Peyer's patch (tissue), 4 donors: ENCODE measurements at regions not wholly inside any gene's neighbourhood (a gene's known extent, or its start where the extent isn't known, plus 50 kb on each side); places are given as distances from the start of the nearest gene placed in this dataset.

ENCODE experiments used
- DNase-seq, 3 donors: peaks; one replicate each; pipeline ENCODE4 v3.0.0-alpha.2; 2017 to 2019
- H3K27ac ChIP-seq, 4 donors: fragments of 200-600 bp; sonication (generic); one replicate each; pipeline ENCODE4 v1.5.1; 2016 to 2019
- H3K27me3 ChIP-seq, 2 donors: fragments of 200-600 bp; sonication (generic); one replicate each; pipeline ENCODE4 v1.5.1; 2019
- H3K36me3 ChIP-seq, 3 donors: fragments of 200-600 bp; sonication (generic); one replicate each; pipeline ENCODE4 v1.5.1; 2016 to 2019
- H3K4me1 ChIP-seq, 4 donors: fragments of 200-600 bp; sonication (generic); one replicate each; pipeline ENCODE4 v1.5.1; 2016 to 2019
- H3K4me3 ChIP-seq, 4 donors: fragments of 200-600 bp; sonication (generic); 1 replicate in 3 of 4; 2 replicates in 1 of 4; pipeline ENCODE4 v1.5.1; 2016 to 2019; ENCODE audit warnings: mild to moderate bottlenecking in 1 of 4
- H3K9me3 ChIP-seq, 4 donors: fragments of 200-600 bp; sonication (generic); one replicate each; pipeline ENCODE4 v1.5.1; 2016 to 2019; ENCODE audit warnings: mild to moderate bottlenecking in 1 of 4
- POLR2A ChIP-seq, 2 donors: fragments of 450-650 bp; IDR thresholded peaks; one replicate each; pipeline ENCODE4 v1.5.1; 2017; ENCODE audit warnings: antibody characterized with exemption in 2 of 2, mild to moderate bottlenecking in 2 of 2, moderate library complexity in 2 of 2
- TF ChIP-seq, protein P1 (sequence below), 6 experiments: fragments of 450-650 bp in 4 of 6; fragments of 200-600 bp in 2 of 6; sonication (generic) in 1 of 6; IDR thresholded peaks; one replicate each; pipeline ENCODE4 v1.5.1; 2017 to 2019; ENCODE audit warnings: antibody characterized with exemption in 6 of 6, mild to moderate bottlenecking in 3 of 6, moderate library complexity in 1 of 6

DNA sequence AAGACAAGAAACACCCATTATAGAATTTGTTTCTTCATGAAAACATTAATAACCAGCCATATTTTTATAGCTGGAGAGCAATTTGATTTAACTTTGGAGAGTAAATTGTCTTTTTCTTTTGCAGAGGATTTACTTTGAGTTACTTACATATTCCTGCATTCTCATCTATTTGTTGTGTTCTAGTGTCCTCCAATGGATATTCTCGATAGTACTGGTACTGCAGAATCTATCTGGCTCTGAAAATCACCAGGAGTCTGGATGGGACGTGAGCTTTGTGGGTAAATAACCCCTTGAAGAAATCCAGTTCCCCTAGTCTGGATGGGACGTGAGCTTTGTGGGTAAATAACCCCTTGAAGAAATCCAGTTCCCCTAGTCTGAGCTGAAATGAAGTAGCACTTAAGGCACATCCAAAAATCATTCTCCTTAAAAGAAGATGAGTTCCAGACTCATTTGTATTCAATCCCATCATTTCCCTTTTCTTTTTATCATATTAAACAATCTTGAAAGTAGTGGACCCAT, 294.1 kb upstream of the UBE2E2 start:
- TF ChIP-seq, protein P1, sequence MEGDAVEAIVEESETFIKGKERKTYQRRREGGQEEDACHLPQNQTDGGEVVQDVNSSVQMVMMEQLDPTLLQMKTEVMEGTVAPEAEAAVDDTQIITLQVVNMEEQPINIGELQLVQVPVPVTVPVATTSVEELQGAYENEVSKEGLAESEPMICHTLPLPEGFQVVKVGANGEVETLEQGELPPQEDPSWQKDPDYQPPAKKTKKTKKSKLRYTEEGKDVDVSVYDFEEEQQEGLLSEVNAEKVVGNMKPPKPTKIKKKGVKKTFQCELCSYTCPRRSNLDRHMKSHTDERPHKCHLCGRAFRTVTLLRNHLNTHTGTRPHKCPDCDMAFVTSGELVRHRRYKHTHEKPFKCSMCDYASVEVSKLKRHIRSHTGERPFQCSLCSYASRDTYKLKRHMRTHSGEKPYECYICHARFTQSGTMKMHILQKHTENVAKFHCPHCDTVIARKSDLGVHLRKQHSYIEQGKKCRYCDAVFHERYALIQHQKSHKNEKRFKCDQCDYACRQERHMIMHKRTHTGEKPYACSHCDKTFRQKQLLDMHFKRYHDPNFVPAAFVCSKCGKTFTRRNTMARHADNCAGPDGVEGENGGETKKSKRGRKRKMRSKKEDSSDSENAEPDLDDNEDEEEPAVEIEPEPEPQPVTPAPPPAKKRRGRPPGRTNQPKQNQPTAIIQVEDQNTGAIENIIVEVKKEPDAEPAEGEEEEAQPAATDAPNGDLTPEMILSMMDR (IDR thresholded peaks at IDR 0.05): no peak
- TF ChIP-seq POLR2A (IDR thresholded peaks at IDR 0.05): no peak
- no peaks in the 10 kb centered on the region for H3K4me1 ChIP-seq
- no peak overlapping the region for H3K4me3 ChIP-seq
- H3K27me3 ChIP-seq: no peaks in the 10 kb centered on the region
- H3K27ac ChIP-seq: no peak overlapping the region
- H3K9me3 ChIP-seq: no peaks in the 10 kb centered on the region
- DNase-seq: no peak
- H3K36me3 ChIP-seq: no peaks in the 10 kb centered on the region

DNA sequence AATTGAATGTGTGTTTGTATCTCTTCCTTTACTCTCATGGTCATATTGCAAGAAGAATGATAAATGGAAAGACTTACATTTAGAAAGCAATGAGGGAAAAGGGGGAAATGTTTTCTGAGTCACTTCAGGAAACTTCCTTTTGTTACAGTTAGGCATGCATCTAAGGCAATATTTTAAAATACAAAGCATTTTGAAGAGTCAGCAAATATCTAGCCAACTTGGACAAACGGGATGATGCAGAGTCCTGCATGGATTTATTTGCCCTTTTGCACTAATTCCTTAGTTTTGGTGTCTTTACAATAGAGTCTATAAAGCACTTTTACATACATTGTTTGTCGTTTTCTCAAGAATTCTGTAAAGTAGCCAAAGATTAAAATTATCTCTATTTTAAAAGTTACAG, 286.2 kb upstream of the UBE2E2 start:
- H3K36me3 ChIP-seq: no peaks in the 10 kb centered on the region
- no peaks in the 10 kb centered on the region for H3K4me1 ChIP-seq
- no peaks in the 10 kb centered on the region for H3K9me3 ChIP-seq
- no peak overlapping the region for H3K4me3 ChIP-seq
- no peak overlapping the region for H3K27ac ChIP-seq
- DNase-seq: no peak
- H3K27me3 ChIP-seq: no peaks in the 10 kb centered on the region
- TF ChIP-seq, protein P1 (IDR thresholded peaks at IDR 0.05): no peak
- no peak for TF ChIP-seq POLR2A (IDR thresholded peaks at IDR 0.05)

DNA sequence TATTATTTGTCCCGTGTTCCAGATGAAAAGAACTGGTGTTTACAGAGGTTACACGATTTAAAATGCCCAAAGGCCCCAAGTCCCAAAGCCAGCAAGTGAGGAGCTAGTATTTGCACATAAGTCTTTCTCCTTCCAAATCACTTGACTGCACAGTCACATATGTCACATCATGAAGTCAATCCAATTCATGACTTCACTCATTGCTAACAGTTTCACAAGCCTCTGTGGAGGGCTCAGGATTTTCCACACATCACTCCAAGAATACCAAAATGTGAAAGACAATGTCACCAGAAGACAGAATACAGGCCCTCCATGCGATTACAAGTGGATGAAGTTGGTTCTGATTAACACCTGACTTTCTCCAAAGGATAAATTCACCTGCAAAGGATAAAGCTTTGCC, 283.1 kb upstream of the UBE2E2 start:
- Histone ChIP-seq H3K27ac (no peak overlapping the region), H3K4me3 (no peak overlapping the region), H3K9me3 (no peaks in the 10 kb centered on the region), H3K36me3 (no peaks in the 10 kb centered on the region), H3K27me3 (no peaks in the 10 kb centered on the region), H3K4me1 (no peaks in the 10 kb centered on the region)
- no peak for TF ChIP-seq POLR2A (IDR thresholded peaks at IDR 0.05)
- TF ChIP-seq, protein P1 (IDR thresholded peaks at IDR 0.05): no peak
- DNase-seq: no peak

DNA sequence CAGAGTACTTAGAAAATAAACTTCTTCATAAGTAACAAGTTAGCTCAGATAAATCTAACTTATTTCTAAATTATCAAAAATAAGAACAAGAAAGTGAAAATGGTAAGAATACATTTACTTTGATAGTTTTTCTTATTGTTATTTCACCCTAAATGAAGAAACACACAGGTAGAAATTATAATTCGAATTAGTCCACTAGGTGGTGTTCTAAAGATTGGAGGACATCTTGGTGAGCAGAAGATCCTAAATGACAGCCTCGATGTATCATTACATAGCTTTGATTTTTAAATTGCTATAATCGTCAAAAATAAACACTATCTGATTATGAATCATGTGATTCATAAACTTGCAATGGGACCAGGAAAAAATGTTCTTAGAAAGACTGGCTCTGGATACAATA, 280.8 kb upstream of the UBE2E2 start:
- Histone ChIP-seq H3K36me3 (no peaks in the 10 kb centered on the region), H3K9me3 (no peaks in the 10 kb centered on the region), H3K27ac (no peak overlapping the region), H3K4me1 (no peaks in the 10 kb centered on the region), H3K27me3 (no peaks in the 10 kb centered on the region), H3K4me3 (no peak overlapping the region)
- no peak for TF ChIP-seq POLR2A (IDR thresholded peaks at IDR 0.05)
- TF ChIP-seq, protein P1 (IDR thresholded peaks at IDR 0.05): peak in 2 of 6 experiments; percentile 6 to 17
- DNase-seq: no peak

DNA sequence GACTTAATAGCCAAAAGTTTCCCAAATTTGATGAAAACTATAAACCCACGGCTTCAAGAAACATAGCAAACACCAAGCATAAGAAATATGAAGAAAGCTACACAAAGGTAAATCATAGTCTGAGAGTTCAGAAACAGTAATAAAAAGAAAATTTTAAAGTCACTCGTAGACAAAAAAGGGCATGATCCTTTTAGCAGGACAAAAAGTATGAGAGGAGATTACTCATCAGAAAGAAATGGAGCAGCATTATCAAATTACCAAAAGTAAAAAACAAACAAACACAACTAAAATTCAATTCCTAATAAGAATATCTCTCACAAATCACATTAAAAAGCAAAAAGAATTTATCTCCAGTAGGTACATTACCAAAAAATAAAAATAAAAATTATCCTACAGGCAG, 279.4 kb upstream of the UBE2E2 start:
- H3K36me3 ChIP-seq: no peaks in the 10 kb centered on the region
- TF ChIP-seq, protein P1 (IDR thresholded peaks at IDR 0.05): no peak
- no peak for TF ChIP-seq POLR2A (IDR thresholded peaks at IDR 0.05)
- no peaks in the 10 kb centered on the region for H3K9me3 ChIP-seq
- DNase-seq: no peak
- no peak overlapping the region for H3K4me3 ChIP-seq
- H3K27me3 ChIP-seq: no peaks in the 10 kb centered on the region
- no peaks in the 10 kb centered on the region for H3K4me1 ChIP-seq
- H3K27ac ChIP-seq: no peak overlapping the region
